OCI-LY3 (cell line): ENCODE measurements at regions not wholly inside any gene's neighbourhood (a gene's known extent, or its start where the extent isn't known, plus 50 kb on each side); places are given as distances from the start of the nearest gene placed in this dataset.

ENCODE experiments used
- H2AFZ ChIP-seq: fragments of 200-600, 300-600 bp; shearing (Covaris generic); 2 replicates; pipeline ENCODE4 v1.6.0; 2014; ENCODE audit warnings: antibody characterized with exemption, low read depth, low read length
- H3K27ac ChIP-seq: fragments of 200-600, 300-600 bp; sonication (generic); 2 replicates; pipeline ENCODE4 v1.5.1; 2014; ENCODE audit warnings: mild to moderate bottlenecking, low read length, moderate library complexity, mixed read lengths
- H3K27me3 ChIP-seq: fragments of 200-600, 300-600 bp; sonication (generic); 2 replicates; pipeline ENCODE4 v1.6.1; 2014; ENCODE audit warnings: low read depth, low read length, mixed read lengths
- H3K36me3 ChIP-seq: fragments of 200-600, 300-600 bp; sonication (generic); replicated peaks from 2 replicates; pipeline ENCODE3; 2014; ENCODE audit warnings: low read depth, low read length, mixed read lengths
- H3K4me1 ChIP-seq: fragments of 300-600, 200-600 bp; sonication (generic); 2 replicates; pipeline ENCODE4 v1.6.1; 2014; ENCODE audit warnings: low read length, mixed read lengths
- H3K4me2 ChIP-seq: fragments of 200-600, 300-600 bp; sonication (generic); 2 replicates; pipeline ENCODE4 v1.6.1; 2014; ENCODE audit warnings: low read length, mixed read lengths
- H3K4me3 ChIP-seq: fragments of 300-600, 200-600 bp; sonication (generic); 2 replicates; pipeline ENCODE4 v1.5.1; 2014; ENCODE audit warnings: antibody characterized with exemption, mild to moderate bottlenecking, low read length, moderate library complexity
- H3K79me2 ChIP-seq: fragments of 300-600, 200-600 bp; shearing (Covaris generic); 2 replicates; pipeline ENCODE4 v1.6.1; 2014; ENCODE audit warnings: mild to moderate bottlenecking, low read length, mixed read lengths
- H3K9ac ChIP-seq: fragments of 300-600, 200-600 bp; shearing (Covaris generic); 2 replicates; pipeline ENCODE4 v1.6.0; 2014; ENCODE audit warnings: mild to moderate bottlenecking, low read length, moderate library complexity
- H3K9me3 ChIP-seq: fragments of 200-600, 300-600 bp; shearing (Covaris generic); 2 replicates; pipeline ENCODE4 v1.6.1; 2014; ENCODE audit warnings: low read length, mixed read lengths; ENCODE audit not compliant: insufficient read depth
- H4K20me1 ChIP-seq: fragments of 200-600, 300-600 bp; sonication (generic); 2 replicates; pipeline ENCODE4 v1.6.1; 2016; ENCODE audit warnings: low read length, mixed read lengths; ENCODE audit not compliant: insufficient read depth
- EZH2phosphoT487 ChIP-seq: fragments of 200-600 bp; shearing (Covaris generic); IDR thresholded peaks from 2 replicates; pipeline ENCODE4 v1.6.1; 2018; ENCODE audit warnings: antibody characterized with exemption, mixed run types, low read depth
- TF ChIP-seq, protein P1 (sequence below): fragments of 200-600, 300-600 bp; sonication (generic); IDR thresholded peaks from 2 replicates; pipeline ENCODE4 v1.5.1; 2014; ENCODE audit warnings: antibody characterized with exemption, low read length, low read depth

GRCh38 chr16:72380283-72380682 is 208.3 kb upstream of the PMFBP1 start:
- no peaks in the 10 kb centered on the region for H3K36me3 ChIP-seq
- no peaks in the 10 kb centered on the region for H4K20me1 ChIP-seq
- no peaks in the 10 kb centered on the region for H3K79me2 ChIP-seq
- H3K4me3 ChIP-seq, result no peak overlapping the region
- H2AFZ ChIP-seq, result no peak overlapping the region
- H3K4me1 ChIP-seq, result no peaks in the 10 kb centered on the region
- H3K4me2 ChIP-seq, result no peak overlapping the region
- H3K27me3 ChIP-seq, result no peaks in the 10 kb centered on the region
- H3K9ac ChIP-seq, result no peak overlapping the region
- no peaks in the 10 kb centered on the region for H3K9me3 ChIP-seq
- H3K27ac ChIP-seq, result no peak overlapping the region
- no peak for TF ChIP-seq EZH2phosphoT487
- TF ChIP-seq, protein P1, sequence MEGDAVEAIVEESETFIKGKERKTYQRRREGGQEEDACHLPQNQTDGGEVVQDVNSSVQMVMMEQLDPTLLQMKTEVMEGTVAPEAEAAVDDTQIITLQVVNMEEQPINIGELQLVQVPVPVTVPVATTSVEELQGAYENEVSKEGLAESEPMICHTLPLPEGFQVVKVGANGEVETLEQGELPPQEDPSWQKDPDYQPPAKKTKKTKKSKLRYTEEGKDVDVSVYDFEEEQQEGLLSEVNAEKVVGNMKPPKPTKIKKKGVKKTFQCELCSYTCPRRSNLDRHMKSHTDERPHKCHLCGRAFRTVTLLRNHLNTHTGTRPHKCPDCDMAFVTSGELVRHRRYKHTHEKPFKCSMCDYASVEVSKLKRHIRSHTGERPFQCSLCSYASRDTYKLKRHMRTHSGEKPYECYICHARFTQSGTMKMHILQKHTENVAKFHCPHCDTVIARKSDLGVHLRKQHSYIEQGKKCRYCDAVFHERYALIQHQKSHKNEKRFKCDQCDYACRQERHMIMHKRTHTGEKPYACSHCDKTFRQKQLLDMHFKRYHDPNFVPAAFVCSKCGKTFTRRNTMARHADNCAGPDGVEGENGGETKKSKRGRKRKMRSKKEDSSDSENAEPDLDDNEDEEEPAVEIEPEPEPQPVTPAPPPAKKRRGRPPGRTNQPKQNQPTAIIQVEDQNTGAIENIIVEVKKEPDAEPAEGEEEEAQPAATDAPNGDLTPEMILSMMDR, result no peak

DNA sequence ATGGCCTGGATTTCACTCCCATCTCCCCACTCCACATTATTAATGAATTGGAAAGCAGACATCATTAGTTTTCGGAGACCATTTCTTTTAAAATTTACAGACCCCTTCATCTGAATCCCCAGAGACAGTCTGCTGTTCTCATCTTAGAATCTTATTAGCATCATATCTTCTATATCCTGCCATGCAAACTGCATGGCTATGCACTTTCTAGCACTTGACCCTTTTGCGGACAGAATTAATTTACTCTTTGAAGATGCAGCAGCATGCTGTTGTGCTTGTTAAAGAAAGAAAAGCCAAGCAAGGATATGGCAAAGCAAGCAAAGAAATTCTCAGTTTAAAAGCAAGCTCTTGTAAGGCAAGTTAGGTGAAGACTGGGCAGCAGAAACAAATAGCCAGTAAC is 201.2 kb upstream of the PMFBP1 start:
- no peaks in the 10 kb centered on the region for H4K20me1 ChIP-seq
- H2AFZ ChIP-seq, result no peak overlapping the region
- H3K79me2 ChIP-seq, result no peaks in the 10 kb centered on the region
- no peak overlapping the region for H3K9ac ChIP-seq
- H3K9me3 ChIP-seq, result no peaks in the 10 kb centered on the region
- H3K27me3 ChIP-seq, result no peaks in the 10 kb centered on the region
- H3K4me1 ChIP-seq, result no peaks in the 10 kb centered on the region
- no peaks in the 10 kb centered on the region for H3K36me3 ChIP-seq
- no peak overlapping the region for H3K27ac ChIP-seq
- H3K4me2 ChIP-seq, result no peak overlapping the region
- no peak for TF ChIP-seq EZH2phosphoT487
- TF ChIP-seq, protein P1, result no peak
- H3K4me3 ChIP-seq, result no peak overlapping the region

GRCh38 chr16:72372087-72373045 is 200.4 kb upstream of the PMFBP1 start:
- Histone ChIP-seq H4K20me1 (no peaks in the 10 kb centered on the region), H3K9me3 (no peaks in the 10 kb centered on the region), H3K27me3 (no peaks in the 10 kb centered on the region), H3K4me3 (no peak overlapping the region), H3K4me1 (no peaks in the 10 kb centered on the region), H3K4me2 (no peak overlapping the region), H3K79me2 (no peaks in the 10 kb centered on the region), H3K9ac (no peak overlapping the region), H3K36me3 (no peaks in the 10 kb centered on the region), H3K27ac (no peak overlapping the region), H2AFZ (no peak overlapping the region)
- TF ChIP-seq EZH2phosphoT487, result no peak
- TF ChIP-seq, protein P1, result no peak

GRCh38 chr16:72371307-72372086 is 199.5 kb upstream of the PMFBP1 start:
- H2AFZ ChIP-seq, result no peak overlapping the region
- no peaks in the 10 kb centered on the region for H3K9me3 ChIP-seq
- H3K36me3 ChIP-seq, result no peaks in the 10 kb centered on the region
- H3K4me2 ChIP-seq, result no peak overlapping the region
- TF ChIP-seq EZH2phosphoT487, result no peak
- TF ChIP-seq, protein P1, result no peak
- H3K27me3 ChIP-seq, result no peaks in the 10 kb centered on the region
- H3K79me2 ChIP-seq, result no peaks in the 10 kb centered on the region
- H3K4me1 ChIP-seq, result no peaks in the 10 kb centered on the region
- H3K4me3 ChIP-seq, result no peak overlapping the region
- no peak overlapping the region for H3K27ac ChIP-seq
- no peaks in the 10 kb centered on the region for H4K20me1 ChIP-seq
- no peak overlapping the region for H3K9ac ChIP-seq
